GM21528 (cell line): ENCODE measurements at regions not wholly inside any gene's neighbourhood (a gene's known extent, or its start where the extent isn't known, plus 50 kb on each side); places are given as distances from the start of the nearest gene placed in this dataset.

Source experiments
- ATAC-seq: cut with Tn5 transposase; IDR thresholded peaks from one replicate; pipeline ENCODE4 v1.9.1; 2021; ENCODE audit warnings: mild to moderate bottlenecking, moderate library complexity; ENCODE audit not compliant: unreplicated experiment, low FRiP score

DNA sequence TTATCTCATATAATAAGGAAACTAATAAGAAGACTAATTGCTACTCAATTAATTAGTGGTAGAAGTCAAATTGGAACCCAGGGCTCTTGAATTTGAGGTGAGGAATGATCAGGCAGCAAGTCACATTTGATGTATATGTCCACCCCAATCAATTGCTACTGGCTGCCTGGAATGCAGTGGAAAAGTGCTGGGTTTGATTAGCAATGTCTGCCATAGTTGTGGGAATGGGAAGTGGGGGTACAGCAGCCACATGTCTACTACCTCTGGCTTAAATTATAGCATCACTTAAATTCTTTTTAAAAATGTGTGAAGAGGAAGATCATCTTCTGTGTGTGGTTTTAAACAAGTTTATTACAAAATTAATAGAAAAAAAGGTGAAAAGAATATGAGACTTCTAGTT, 50.8 kb upstream of the NAV2 start:
- ATAC-seq: no peak

DNA sequence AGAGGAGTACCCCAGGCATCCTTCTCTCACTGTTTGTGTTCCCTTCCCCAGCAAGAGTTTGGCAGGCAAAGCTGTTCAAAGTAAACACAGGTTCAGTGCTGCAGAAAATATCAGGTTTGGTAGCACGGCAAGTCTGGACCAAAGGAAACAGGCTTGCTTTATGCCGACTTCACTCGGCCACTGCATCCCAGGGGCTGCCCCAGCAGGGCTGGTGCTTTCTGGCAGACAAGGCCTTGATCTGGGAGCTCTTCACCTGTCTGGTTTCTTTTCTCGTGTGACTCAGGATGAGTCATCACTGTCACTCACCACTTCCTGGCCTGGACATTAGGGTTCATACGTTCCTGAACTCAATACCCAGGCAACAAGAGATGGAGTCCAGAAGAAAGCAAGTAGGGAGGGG, 52.6 kb upstream of the NAV2 start:
- peak; percentile 98 for ATAC-seq

DNA sequence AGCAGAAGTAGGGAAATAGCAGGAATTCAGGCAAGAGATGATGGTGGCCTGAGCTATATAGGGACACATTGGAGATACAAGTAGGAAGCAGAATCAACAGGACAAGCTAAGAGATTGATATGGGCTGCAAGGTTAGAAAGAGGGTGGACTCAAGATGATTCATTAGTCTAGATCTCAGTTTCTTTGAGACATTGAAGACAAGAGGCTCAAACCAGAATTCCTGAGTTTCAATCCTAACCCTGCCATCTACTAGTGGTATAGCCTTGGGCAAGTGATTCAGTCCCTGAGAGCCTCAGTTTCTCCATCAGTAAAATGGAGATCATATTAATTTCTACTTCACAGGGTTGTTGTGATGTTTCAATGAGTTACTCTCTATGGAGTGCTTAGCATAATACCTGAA, 53.1 kb upstream of the NAV2 start:
- ATAC-seq: no peak

DNA sequence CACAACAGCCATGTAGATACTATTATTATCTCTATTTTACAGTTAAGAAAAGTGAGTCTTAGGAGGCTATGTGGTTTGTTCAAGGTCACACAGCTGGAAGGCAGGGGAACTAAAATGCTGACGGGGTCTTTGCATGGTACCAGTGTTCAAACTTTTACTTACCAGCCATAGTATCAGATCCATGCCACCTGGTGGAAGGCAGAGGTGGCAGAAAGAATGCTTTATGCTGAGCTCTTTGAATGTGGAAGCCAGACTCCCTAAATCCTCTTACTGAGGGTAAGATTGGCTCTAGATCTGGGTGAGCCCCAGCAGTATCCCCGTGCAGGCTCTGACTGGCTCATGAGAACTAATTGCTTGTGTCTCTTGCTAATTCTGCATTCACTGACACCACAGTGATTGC, 54.3 kb upstream of the NAV2 start:
- no peak for ATAC-seq

DNA sequence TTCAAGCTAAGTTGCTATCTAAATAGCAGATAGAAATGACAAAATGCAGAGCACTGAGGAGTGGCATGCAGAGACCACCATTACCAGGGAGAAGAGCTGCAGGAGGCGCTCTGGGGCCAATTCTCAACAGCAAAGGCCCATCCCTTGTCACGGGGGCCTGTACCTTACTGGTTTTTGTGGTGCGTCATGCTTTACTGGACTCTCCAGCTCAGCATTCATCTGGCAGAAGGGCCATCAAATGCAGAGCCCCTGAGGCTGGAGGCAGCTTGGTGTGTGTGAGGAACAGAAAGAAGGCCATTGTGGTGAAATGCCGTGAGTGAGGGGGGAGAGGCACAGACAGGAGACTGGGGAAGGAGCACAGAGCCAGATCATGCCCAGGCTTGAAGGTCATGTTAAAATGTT, 56.5 kb upstream of the NAV2 start:
- no peak for ATAC-seq

DNA sequence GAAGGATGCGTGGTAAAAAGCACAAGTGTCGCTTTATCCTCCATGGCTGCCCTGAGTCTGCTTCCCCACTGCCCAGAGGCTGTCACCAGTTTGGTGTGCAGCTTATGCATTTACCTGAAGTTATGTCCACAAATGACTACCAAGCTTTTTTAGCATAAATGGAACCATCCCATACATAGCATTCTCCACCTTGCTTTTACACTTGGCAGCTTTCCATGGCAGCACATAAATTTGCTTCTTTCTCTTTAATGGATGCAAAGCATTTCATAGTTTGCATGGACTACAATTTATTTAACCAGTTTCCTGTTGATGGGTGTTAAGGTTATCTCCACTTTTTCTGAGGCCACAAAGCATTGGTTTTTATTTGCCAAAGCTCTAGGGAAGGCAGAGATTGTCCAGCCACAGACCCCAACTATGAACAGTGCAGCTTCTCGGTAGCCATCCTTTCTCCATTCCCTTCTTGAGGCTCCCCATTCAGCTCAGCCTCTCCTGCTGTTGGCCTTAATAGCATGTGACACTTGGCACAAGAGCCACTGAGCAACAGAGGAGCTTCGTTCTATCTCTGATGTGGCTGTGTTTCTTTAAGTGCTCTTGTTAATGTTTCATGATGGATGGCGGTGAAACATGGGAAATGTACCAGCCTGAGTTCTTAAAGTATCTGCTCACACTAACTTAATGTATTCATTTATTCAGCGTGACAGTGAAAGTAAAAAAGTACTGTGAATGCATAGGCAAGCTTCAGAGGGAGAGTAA, 59.8 kb upstream of the NAV2 start:
- ATAC-seq: no peak

DNA sequence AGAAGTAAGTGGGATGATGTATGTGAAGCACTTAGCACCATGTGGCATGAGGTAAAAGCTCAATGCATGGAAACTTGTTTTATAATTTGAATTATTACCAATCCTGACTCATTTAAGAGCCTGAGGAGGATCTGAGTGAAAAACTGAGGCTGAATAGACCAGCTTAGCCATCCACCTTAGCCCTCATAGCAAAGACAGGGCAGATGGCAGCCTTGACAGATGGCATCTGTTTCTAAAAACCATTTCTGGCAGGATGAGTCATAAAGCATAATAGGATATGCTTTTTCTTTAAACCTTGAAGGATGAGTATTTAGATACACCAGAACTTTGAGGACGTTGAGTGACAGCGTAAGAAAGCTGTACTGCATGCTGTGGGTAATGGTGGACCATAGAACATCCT, 61.0 kb upstream of the NAV2 start:
- ATAC-seq: no peak

DNA sequence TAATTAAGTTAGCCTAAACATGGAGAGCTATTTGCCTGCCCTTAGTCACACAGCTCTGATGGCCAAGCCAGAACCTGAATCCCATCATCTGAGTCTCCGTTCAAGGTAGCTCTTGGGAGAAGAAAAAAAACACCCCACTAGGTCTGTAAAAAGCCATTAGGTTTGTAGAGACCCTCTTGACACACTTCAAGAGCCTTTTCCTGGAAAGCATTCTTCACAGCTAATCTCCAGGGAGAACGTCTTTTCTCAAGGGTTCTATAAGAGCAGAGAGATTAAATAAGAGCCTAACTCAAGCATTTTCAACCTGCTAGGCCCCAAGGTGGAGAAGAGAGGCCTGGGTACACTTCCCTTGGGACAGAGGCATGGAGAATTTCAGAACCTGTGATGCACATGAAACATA, 61.6 kb upstream of the NAV2 start:
- ATAC-seq: no peak

DNA sequence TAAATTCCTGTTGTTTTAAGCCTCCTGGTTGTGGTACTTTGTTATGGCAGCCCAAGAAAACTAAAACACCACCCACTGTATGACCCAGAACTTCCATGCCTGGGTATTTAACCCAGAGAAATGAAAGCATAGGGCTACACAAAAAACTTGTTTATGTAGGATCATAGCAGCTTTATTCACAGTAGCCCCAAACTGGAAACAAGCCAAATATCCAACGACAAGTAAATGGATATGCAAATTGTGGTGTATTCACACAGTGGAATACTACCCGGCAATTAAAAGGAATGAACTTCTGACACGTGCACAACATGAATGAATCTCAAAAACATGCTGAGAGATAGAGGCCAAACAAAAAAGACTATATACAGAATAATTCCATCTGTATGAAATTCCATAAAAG, 62.2 kb upstream of the NAV2 start:
- ATAC-seq: no peak

DNA sequence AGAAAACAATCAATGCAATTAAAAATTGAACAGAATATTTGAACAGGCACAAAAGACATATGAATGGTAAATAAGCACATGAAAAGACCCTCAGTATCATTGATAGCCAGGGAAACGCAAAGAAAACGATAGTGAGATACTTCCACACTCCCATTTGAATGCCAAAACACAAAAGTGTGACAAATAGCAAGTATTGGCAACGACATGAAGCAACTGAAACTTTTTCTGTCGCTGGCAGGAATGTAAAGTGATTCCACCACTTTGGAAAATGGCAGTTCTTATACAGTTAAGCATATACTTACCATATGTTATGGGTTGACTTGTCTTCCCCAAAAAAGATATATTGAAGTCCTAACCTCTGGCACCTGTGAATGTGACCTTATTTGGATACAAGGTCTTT, 62.9 kb upstream of the NAV2 start:
- no peak for ATAC-seq

DNA sequence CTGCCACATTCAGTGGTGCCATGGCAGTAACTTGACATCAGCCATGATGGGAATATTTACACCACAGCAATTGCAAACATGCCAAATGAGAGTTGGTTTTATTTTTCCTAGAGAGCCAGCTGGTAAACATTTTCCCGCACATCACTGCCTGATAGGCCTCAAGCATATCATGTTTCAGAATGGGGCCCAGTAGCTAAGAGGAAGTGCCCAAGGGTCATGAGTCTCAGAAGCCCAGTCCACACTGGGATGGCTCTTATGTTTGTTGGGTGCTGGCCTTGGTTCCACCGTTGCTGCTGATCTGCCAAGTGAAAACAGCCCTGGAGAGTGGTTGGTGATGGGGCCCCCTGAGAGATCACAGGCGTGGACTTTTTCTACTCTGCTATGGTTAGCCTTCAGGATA, 64.3 kb upstream of the NAV2 start:
- ATAC-seq: no peak

DNA sequence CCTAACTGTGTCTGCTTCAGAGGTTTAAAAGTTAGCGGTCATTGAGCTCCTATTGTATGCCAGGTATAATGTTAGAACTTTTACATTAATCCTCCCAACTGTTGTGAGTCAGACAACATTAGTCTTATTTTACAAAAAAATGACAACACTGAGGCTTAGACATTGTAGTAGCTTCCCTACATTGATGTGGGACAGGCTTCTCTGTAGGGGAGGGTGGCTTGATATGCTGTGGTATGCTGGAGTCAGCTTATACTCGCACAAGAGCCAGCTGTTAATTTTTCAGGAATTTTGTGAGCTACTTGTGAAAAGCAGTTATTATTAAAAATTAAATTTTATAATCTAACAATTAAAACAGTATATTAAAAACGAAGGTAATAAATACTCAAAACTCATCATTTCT, 64.8 kb upstream of the NAV2 start:
- ATAC-seq: no peak

DNA sequence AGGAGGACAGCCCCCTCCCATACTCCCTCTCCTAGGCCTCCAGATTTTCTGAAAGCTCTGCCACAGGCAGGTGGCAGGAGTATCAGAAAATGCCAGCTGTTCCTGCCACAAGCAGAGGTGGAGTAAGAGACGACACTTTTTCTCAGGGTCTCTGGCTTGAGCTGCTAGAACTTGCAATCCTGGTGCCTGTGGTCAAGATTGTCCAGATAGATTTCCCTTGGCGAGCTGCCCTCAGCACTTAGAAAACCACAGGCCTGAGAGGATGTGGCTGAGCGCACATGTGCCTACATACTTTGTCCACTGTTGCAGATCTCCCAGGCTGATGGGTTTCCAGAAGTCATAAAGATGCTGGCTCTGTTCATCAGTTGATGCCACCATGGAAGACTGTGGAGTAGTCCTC, 65.7 kb upstream of the NAV2 start:
- ATAC-seq: no peak

DNA sequence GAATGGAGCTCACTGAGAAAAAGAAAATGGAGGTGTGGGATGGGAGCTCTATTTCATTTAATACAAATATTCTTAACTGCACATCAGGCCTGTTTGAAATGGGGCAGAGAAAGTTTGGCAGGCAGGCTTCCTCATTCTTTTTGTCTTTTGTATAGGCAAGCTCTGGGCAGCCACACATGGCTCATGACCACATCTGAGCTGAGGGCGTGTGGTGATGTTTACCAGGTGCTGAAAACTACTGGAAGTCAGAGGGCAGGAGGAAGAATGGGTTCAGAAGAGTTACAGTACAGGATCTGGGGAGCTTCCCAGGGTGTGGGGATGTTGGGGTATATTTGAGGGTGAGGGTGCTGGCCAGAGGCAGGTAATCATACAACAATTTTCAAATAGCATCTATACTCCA, 66.3 kb upstream of the NAV2 start:
- ATAC-seq: no peak

DNA sequence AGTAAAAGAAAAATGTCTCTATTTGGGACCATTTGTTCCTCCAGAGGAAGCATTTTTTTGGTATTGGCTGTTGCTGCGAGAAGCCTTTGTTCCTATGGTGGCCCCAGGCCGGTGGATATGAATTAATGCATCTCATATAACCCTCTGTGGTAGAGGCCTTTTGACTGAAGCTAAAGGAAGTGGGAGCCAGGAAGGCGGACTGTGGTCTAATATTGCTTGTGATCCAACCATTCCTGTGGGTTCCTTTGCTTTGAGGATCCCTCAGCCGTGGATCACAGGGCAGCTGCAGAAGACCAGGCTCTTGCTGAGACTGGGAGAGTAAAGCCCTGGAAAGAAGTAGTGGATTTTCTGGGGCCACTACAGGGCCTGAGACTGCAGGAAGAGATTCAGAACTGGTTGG, 68.3 kb upstream of the NAV2 start:
- no peak for ATAC-seq

DNA sequence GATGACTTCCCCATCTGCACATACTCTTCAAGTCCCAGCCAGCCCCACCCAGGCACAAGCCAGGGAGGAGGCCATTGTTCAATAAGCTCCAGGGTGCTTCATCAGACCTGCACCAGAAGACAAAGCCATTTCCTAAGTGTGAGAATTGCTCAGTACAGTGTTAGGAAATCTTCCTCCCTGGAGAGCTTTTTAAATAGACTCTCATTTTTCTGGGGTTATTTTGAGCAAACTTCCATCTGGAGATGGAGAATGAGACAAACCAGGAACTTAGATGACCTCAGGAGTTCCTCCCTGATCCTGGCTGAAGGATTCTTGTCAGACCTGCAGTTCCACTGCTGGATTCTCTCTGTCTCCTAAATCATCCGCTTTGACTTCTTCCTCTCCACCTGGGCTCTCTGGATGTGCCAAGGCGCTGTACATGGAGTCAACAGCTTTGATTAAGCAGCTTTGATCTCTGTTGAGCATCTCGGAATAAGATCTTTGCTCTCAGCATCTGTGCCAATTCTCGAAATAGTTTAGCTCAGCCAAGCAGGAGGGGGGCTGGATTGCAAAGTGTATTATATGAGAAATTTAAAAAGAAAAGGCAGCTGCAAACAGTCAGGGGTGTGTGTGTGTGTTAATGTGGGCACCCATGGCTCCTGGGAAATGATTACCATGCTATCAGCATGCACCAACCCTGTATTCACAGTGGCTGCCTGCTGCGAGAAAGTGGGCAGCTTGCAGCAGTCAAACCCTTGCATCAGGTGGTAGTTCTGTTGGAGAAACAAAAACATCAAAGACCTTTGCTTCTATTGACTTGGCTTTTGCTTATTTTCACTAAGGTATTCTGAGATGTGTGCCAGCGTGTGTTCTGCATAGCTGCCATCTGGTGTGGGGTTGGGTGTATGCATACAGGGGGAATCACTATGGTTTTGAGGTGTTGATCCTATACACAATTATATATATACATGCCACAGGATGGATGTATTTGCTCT, 70.2 kb upstream of the NAV2 start:
- ATAC-seq: no peak

DNA sequence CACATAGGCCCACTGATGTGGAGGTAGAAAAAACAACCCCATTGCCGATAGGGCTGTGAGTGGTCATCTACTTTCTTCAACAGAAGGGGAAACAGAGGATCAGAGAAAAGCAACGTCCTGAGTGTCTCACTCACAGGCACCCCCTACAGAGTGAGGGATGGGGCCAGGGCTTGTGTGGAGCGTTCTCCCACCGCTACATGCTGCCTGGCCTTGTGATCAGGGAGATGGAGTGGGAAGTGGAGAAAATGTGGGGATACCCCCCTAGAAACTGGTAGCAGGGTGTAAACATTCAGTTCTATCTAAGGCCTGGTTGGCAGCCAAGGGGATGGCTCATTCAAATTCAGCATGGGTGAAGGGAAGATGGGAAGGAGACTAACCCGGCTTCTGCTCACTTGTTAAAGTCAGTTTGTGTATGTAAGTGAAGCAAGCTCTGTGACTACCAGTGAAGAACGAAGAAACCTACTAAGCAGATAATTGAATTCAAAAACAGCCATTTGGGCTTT, 73.0 kb upstream of the NAV2 start:
- no peak for ATAC-seq

DNA sequence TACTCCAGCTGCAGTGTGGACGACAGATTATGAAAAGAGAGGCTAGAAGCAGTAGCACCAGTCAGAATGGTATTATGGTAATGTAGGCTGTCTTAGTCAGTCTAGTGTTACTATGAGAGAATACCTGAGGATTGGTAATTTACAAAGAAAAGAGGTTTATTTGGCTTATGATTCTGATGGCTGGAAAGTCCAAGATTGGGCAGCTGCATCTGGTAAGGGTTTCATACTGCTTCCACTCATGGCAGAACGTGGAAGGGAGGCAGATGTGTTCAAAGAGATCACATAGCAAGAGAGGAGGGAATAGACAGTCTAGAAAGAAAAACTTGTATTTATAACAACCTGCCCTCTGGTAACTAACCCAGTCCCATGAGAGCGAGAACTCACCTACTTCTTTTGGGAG, 77.3 kb upstream of the NAV2 start:
- no peak for ATAC-seq

DNA sequence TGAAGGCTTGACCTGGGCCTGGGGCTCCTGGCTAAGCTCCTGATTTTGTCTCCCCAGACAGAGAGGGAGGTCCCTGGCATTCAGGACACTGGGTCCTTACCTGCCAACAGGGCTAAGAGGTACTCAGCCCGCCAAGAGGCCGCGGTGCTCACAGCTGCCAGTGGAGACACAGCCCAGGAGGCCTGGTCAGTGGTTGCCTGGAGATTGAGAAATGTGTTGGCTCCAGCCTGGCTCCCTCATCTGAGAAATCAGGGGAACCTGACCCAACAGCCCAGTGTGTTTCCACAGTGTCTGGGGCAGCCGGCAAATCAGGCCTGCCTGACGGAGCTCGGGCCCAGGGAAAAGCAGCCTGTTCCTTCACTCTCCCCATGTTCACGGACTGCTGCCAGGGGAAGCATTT, 79.4 kb upstream of the NAV2 start:
- no peak for ATAC-seq

DNA sequence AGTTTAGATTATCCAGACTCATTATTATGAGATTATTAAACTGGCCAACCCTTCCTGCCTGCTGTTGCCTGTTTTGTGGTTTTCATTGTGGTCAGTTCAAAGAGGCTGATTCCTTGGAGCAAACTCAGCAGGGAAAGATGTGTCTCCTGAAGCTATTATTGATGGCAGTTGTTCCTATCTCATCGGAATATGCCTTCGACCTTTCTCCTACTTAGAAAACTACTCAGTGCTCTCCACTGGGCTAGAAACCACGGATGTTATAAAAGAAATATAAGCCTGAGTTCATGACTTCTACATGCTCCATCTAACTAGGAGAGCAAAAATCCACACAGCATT, 80.2 kb upstream of the NAV2 start:
- ATAC-seq: no peak

DNA sequence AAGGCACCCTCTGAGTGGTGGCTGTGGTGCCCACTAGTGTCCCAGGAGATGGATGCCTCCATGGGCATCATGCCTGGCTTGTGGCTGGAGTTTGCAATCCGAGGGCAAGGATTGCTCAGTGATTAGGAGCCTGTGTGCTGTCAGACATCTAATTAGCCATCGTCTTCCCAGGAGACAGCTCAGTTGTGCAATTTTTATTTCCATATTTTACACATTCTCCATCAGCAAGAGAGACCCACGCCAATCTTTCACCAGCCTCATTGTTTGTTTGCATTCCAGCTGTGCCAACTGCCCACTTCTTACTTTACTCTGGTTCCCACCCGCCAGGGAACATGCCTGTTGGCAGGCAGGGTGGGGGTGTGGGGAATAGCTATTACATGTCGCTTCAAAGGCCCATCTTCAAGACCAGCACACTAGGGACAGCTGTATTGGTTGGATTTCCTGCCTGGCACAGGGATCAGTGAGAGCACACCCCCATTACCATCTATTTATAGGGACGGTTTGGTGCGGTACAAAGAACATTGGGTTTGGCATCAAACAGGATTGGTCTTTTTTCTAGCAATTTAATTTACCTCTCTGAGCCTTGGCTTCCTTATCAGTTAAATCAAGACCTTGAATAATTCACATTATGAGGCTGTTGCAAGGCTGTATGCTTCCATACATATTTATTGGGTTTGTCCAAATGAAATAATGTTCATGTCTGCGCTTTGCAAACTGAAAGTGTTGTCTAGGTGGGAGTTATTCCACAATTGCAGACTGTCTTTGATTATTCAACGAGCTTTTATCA, 80.7 kb upstream of the NAV2 start:
- ATAC-seq: no peak
